AG09309 (cell line): ENCODE measurements at regions not wholly inside any gene's neighbourhood (a gene's known extent, or its start where the extent isn't known, plus 50 kb on each side); places are given as distances from the start of the nearest gene placed in this dataset.

Experiments
- DNase-seq: peaks from one replicate; pipeline ENCODE4 v3.0.0-alpha.2; 2010; ENCODE audit warnings: low read depth
- H3K4me3 ChIP-seq: 2 replicates; pipeline ENCODE4 v1.5.1; 2011; ENCODE audit warnings: mild to moderate bottlenecking, low read depth, low read length, moderate library complexity; ENCODE audit not compliant: control insufficient read depth
- CTCF ChIP-seq: IDR thresholded peaks from 2 replicates; pipeline ENCODE4 v1.5.1; 2011; ENCODE audit warnings: mild to moderate bottlenecking, low read depth, low read length, inconsistent platforms; ENCODE audit not compliant: insufficient read depth, control insufficient read depth; ENCODE audit errors: missing control alignments

DNA sequence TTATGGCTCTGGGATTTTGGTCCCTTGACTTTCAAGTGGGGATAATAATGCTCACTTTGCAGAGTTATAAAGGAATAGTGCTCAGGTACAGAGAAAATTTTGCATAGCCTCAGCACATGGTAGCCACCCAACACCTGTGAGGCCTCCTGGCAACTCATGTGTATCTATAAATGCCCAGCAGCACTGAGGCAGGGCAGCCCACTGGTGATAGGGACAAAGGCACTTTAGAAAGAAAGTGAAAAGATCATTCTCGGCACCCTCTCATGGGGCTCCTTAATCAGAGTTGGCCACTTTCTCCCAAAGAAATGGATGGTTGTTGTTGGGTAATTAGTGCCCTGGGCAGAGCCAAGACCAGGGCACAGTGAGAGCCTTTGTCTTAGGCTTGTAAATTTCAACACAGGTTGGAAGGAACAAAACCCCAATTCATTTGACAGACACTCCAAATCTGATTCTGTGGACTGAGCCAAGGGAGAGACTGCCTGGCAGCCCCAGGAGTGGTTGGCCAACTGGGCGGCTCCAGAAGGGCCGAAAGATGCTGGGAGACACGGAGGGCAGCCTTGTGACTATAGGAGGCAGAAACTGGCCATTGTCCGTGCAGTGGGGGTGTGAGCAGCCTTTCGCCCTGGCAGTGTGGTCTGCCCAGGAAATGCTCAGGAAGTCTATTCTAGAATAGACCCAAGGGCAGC, 213.2 kb upstream of the RGMA start:
- H3K4me3 ChIP-seq, result no peak overlapping the region
- no peak for TF ChIP-seq CTCF
- DNase-seq, result no peak

DNA sequence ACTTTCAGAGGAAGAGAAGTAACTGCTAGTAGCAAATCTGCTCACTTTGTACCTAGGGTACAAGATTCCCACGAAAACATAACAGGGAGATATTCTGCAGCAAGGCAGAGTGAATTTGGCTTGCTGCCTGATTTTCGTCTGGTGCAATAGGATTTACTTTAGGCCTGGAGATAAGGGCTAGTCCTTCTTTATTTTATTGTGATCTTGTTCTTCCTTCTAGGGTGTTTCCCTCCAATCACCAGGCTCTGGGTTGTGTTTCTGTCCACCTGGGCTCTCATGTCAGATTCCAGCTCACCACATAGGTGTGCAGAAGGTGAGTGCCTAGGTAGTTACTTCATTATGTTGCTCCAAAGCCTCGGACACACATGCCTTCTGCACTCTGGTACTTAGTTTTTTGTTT, 211.8 kb upstream of the RGMA start:
- no peak for TF ChIP-seq CTCF
- DNase-seq, result no peak
- no peak overlapping the region for H3K4me3 ChIP-seq

GRCh38 chr15:93299675-93300074, 210.7 kb upstream of the RGMA start:
- TF ChIP-seq CTCF, result no peak
- no peak overlapping the region for H3K4me3 ChIP-seq
- DNase-seq, result no peak

DNA sequence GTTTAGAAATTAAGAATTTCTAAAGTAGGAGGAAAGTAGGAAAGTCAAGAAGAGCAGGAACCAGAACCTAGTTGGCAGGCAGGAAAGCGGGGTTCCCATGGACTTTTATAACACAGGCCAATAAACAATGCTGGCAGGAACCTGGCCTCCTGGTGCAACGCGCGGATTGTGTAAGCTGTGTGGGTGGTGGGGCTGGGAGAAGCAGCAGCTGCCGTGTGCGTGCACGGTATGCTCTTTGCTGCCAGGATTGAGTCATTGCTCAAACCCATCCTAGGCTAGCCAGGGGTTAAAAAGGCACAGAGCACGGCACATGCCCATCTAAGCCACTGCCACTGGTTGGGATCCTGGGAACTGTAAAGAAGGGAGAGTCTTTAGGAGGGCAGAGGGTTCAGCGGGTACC, 209.9 kb upstream of the RGMA start:
- H3K4me3 ChIP-seq, result no peak overlapping the region
- no peak for DNase-seq
- TF ChIP-seq CTCF, result no peak

DNA sequence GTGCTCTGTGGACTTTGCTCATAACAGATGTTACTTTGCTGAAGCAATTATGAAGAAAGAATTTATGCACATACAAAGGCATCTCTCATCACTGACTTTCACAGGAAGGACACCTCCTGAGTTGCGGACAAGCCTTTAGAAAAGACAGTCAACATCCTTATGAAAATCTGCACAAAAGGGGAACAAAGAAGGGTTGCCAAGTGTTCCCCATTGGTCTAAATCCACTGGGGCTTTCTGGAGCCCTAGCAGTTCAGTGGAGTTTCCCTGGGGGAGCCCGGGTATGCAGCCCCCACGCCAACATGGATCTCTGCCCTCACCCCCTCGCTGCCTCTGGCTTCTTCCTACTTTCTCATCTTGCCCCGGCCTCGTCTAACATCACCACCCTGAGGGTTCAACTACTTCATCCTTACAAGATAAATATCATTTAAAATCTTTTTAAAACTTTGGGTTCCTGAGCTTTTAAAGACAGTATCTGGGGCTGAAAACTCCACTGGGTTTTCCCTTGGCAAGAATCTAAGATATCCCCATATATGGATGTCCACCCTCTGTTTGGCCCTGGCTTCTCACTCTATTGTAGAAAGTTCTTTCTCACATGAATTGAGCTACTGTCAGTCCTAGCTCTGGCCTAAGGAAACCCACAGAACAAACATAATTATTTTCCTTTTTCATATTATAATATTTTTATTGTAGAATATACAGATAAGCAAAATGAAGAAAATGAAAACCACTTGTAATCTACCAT, 207.9 kb upstream of the RGMA start:
- no peak for TF ChIP-seq CTCF
- no peak overlapping the region for H3K4me3 ChIP-seq
- no peak for DNase-seq

DNA sequence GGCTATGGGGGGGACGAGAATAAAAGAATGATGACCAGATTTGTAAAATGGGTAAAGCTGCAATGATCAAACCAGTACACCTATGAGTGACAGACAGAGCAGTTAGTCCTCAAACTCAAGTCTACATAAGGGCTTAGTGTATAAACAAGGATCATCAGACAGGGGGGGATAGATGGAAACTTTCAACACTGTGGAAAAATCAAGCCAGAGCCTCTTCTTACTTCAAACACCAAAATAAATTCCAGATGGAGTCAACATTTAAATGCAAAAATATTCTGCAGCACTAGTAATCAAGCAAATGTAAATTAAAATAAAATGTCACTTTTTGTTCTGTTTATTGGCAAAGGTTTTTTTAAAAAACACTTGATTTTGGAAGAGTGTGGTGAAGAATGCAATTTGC, 205.9 kb upstream of the RGMA start:
- DNase-seq, result no peak
- H3K4me3 ChIP-seq, result no peak overlapping the region
- TF ChIP-seq CTCF, result no peak
